HG02885 (cell line): ENCODE measurements at regions not wholly inside any gene's neighbourhood (a gene's known extent, or its start where the extent isn't known, plus 50 kb on each side); places are given as distances from the start of the nearest gene placed in this dataset.

Source experiments
- ATAC-seq: cut with Tn5 transposase; IDR thresholded peaks from one replicate; pipeline ENCODE4 v1.9.1; 2021; ENCODE audit warnings: mild to moderate bottlenecking; ENCODE audit not compliant: unreplicated experiment, poor library complexity

DNA sequence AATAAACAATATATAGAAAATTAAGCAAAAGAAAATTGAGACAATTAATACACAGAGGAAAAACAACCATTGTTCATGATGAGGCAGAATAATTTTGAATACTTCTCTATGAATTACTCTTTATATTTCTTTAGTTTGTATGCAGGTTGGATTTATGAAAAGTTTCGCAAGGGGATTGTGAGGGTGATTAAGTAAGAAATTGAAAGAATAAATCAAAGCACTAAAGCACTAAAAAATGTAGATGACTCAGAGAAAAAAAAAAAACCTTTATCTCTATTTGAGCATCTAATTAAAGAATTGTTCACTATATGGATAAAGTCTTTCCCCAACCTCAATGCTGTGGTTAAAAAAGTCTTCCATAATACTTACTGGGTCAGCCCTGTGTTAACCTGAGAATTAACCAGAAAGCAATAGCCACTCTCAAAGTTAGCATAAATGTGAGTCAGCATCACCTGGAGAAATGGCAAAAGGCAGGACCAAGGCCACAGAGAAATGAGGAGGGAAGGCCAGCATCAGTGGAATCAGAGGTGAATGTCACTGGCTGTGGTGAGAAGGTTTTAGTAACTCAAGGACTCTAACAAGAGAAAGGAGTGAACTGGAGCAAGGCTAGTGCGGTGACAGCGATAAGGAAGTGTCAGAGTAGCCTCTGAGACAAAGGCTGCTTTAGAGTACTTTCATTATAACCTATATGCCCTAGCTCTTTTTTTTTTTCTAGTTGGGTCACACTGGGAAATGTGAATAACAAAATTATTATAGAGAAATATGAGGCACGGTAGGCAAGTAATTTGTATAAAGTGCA, 310.4 kb downstream of the KCNC2 start:
- ATAC-seq: no peak

DNA sequence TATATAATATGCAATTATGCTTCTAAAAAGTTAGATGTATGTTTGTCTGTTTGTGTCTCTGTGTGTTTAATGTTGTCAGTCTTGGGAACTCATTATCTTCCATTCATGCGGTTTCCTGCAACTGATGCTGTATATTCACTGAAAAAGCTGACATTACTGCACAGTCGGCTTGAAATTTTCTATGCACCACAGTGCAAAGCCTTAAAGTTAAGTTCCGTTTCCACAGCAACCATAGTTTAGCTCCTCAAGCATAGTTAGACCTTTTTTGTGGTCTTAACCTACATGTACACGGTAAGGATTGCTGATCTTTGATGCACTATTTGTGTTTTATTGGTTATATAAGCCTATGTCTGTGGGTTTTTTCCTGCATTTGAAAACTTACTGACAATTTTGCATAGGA, 309.4 kb downstream of the KCNC2 start:
- ATAC-seq: no peak

DNA sequence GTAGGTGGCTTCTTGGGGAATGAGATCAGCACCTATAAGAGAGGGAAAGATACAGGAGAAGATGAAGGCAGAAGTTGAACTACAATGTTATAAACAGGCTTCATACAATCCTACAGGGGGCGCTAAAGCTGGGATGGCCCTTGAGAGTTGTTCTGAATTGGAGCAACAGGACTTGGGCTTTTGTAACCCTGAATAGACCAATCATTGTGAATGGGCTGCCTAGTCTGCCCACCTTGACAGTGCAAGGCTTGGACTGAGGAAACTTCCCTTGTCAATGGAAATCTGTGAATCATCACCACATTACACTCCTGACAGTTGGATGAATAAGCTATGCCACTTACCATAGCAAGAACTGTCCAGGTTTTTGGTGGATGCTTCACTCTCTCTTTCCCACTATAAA, 306.1 kb downstream of the KCNC2 start:
- no peak for ATAC-seq

DNA sequence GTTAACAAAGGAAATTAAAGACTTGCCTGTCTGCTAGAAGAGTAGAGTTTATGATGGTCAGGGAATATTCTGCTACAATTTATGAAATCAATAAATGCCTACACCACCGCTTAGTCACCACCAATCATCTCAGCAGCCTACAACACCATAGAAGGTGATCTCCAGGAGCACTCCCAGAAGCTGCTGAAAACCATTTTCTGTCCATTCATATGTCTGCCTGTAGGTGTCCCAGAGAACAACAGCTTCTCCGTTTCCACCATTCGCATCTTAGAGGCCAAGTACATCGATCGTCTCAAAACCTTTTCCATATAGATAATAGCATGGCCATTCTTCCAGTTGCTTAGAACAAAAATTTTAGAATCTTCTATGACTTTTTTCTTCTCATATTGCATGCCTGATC, 303.4 kb downstream of the KCNC2 start:
- ATAC-seq: no peak

DNA sequence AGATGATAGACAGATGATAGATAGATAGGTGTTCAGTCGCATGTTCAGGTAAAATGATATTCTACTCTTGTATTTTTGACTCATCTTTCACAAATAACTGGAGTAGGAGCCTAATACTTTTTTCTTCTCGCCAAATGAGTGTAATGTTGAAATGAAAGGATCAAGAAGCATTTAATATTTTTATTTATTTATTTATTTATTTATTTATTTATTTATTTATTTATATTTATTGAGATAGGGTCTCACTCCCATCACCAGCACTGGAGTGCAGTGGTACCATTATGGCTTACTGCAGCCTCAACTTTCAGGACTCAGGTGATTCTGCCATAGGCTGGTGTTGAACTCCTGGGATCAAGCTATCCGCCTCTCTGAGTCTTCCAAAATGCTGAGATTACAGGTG, 298.8 kb downstream of the KCNC2 start:
- ATAC-seq: no peak

DNA sequence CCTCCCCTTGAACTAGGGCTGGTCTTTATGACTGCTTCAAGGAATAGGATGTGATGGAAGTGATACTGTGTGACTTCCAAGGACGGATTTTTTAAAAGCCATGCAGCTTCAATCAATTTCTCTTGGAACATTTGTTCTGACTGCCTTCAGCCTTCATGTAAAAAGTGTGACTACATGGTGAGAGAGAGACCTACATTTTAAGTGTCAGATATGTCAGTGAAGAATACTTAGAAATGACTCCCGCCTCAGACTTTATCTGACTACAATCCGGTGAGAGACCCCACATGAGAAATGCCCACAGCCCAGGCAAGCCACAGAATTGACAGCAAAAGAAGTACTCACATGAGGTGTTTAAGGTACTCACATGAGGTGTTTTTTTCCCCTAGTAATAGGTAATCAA, 295.3 kb downstream of the KCNC2 start:
- no peak for ATAC-seq

DNA sequence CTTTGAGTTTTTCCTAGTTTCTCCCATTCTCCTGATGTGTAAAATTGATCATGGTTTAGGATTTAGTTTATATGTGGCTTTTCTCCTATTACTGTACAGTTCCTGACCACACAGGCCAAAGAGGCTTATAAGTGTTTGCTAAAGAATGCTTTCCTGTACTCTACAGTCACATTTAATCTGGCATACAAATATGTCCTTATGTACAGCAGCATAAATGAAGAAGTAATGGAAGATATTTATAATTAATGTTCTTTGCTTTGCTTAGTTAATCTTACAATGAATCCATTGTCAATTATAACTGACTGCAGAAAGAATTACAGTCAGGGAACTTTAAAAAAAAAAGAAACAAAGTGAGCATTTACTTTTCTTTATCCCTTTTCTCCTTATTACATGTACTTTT, 293.9 kb downstream of the KCNC2 start:
- ATAC-seq: no peak

DNA sequence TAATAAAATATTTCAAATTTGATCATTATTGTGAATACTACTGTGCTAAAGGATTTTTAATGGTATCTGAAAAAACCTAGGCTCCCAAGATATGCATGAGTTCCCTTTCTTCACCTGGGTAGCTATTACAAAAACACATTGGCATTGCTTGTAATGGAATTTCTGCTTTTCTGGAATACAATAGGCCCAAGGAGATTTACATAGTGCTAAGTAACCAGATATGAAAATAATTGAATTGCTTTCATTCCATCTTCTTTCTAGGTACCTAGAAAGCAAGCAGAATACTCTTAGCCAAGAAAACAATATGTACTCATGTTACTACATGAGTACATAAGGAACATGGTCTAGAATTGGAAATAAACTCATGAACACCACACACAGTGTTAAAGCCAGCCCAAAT, 291.9 kb downstream of the KCNC2 start:
- no peak for ATAC-seq

DNA sequence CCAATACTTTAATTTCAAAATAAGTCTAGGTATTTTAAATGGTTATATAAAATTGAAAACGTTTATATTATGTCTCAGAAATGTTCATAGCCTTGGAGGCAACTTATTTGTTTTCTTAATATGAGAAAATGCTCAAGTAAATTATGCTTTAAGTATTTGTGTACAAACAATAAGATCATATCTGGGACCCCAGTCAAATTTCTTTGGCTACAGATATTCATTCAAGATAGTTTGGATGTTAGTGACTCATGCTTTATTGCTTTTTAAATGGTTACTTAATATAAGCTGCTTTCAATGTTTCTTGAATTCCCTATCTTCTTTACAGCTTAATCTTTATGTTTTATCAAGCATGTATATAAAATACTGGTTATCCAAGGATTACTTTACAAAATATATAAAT, 291.3 kb downstream of the KCNC2 start:
- ATAC-seq: no peak

DNA sequence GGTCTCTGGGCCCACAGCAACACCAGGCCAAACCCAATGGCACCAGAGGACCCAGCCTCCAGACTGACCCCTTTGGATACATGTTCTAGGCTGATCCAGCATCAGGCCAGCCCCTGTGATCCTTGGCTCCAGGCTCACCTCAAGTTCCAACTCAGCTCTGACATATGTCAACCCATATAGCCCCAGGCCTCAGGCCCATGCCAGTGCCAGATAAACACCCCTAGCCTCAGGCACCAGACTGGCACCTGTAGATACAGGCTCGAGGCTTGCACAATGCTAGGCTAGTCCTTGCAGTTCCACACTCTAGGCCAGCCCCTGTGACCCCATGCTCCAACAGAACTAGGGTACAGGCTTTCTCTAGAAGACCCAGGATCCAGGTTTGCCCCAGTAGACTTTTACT, 287.5 kb downstream of the KCNC2 start:
- no peak for ATAC-seq

DNA sequence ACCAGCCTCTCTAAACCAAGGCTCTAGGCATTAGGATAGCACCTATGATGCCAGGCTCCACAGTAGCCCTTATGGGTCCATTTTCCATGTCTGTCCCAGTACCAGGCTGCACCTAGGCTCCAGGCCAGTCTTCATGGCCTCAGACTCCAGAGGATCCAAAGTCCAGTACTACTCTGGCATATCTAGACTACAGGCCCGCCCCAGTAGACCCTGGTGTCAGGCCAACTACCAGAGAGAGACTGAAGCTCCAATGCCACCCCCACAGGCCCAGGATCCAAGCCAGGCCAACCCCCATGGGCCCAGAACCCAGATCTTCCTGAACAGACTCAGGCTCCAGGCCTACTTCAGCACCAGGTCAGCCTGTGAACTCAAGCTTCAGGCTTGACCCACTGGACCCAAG, 287.0 kb downstream of the KCNC2 start:
- ATAC-seq: no peak

DNA sequence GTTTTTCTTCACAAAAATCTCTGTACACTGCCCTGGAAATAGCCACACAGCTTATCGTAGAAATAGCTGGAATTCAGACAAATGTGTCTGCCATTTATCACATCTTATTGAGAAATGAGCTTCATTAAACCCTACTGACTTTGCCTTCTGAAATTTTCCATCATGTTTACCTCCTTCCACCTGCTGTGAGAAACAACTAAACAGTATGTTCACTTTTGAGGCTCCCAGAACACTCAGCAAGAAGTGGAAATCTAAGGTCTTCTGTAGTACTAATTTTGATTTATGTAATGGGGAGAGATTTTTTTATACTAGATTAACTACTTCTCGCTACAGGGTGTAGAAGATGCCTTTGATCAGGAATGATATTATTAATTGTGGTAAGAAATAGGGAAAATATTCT, 268.0 kb downstream of the KCNC2 start:
- no peak for ATAC-seq

DNA sequence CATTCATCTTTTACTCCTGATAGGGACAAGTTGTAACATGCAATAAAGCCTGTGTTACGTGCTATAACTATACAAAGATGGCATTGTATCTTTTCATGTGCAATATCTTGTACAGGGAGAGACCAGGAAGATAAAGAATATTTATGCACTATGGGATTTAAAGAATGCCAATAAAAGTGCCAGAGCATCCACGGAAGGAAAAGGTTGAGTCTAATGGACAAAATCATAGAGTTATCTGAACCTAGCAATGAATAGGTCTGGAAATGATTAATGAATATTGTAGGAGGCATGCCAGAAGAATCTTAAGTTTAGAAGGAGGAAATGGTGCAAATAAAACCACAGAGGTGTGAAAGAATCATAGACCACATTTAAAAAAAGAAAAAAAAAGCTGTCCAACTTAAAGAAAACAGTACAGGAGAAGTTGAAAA, 263.9 kb downstream of the KCNC2 start:
- ATAC-seq: no peak

DNA sequence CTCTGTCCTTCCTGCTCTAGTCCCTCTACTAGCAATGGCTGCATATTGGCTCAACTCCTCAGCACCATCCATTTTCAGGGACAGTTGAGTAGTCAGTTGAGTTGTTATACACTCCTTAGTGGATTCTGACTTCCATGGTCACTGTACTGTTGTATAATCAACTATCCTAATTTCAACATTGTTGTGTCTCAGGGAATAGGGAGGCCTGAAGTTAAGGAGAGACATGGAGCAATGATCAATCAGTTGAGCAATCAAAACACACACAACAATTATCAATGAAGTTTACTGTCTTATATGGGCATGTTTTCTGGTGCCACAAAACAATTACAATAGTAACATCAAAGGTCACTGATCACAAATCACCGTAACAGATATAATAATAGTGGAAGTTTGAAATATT, 255.9 kb downstream of the KCNC2 start:
- no peak for ATAC-seq

DNA sequence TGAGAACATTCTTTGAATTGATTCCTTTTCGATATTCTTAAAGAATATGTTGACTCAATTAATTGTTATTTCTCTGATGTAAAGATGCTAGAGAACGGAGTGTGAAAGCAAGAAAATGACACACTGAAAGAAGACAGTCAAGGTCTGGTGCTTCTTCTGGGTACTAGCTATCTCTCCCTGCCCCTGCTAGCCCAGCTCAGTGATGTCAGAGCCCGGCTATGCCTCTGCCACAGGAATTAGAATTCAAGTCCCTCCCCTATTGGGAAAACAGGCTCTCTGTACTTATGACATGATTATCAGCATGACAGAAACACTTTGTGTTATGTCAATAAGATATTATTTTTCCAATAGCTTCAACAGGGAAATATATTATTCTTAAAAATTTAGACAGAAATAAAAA, 252.4 kb downstream of the KCNC2 start:
- ATAC-seq: no peak

DNA sequence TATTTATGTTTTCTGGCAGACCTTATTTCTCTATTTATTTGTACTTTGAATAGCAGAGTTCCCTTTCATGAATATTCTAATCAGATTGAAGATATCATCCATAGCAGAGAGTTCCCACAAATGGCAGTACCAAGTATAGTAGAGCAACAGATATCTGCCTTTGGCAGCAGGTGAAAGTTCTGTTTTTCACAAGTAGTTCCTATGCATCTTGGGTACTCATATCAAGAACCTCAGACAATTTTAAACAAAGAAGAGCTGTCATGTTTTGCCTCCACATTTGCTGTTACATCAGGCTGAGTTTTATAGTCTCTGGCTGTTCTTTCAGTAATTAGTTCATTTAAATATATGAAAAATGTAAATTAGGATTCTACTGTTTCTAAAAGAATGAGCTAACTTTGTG, 252.0 kb downstream of the KCNC2 start:
- ATAC-seq: no peak

DNA sequence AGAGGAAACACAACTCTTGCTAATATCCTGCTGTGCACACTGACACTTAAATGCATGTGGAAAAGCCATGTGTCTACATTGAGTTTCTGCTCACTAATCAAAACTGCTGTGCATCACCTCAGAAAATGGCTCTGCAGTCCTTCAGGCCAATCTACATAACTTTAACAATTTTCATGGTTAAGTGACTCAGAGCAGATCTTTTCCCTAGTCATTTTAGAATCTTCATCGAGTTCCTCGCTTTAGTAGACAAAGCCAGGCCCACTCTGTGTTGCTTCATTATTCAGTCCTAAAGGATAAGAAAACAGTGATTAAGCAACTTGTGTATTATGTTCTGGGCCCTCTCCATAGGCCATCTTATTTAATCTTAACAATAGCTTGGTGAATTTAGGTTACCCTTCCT, 250.0 kb downstream of the KCNC2 start:
- no peak for ATAC-seq

DNA sequence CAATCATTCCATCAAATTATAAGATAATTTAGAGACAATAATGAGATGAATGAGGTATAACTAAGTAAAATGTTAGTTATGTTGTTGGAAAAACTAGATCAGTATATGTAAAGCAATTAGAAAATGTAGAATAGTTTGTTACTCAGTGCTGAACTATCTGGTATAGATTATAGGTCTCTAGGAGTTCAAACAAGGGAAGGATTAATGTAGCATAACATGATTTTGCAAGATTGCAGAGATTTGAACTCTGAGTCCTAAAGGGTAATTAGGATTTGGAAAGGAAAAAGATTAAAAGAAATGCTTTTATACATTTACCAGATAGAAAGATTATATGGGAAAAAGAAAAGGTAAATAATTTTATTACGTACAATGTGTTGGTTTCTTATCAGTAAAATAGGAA, 246.3 kb downstream of the KCNC2 start:
- no peak for ATAC-seq

DNA sequence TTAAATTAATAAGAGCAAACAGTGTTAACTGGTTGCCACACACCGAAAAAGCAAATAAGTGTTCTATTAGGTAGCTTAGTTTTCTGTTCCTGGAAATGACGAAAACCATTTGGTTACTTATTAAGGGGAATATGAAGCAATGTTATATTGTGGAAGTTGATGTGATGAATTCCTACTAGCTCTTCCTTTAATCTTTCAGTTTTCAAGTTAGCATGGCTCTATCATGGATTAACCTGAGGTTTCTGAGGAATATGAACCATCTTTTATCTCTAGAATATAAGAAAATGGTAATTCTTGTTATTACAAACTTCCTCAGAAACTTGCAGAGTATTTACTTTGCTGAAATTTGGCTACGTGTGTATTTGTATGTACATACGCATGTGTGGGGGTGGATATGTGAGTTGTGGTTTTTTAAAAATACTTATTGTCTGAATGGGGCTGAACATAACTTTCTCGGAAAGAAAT, 245.7 kb downstream of the KCNC2 start:
- ATAC-seq: no peak

DNA sequence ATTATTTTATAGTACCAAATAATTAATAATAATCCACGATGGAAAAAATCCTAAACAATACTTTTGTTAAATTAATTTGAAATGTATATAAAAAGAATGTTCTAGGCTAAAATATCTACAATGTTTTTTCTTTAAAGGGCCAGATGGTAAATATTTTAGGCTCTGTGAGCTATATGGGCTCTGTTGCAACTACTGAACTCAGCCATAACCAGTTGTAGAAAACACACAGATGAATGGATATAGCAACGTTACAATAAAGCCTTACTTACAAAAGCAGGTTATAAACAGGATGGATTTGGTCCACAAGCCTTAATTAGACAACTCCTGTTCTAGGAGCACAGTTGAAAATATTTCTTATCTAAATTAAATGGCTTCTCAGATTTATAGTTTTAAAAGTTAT, 245.2 kb downstream of the KCNC2 start:
- ATAC-seq: no peak

DNA sequence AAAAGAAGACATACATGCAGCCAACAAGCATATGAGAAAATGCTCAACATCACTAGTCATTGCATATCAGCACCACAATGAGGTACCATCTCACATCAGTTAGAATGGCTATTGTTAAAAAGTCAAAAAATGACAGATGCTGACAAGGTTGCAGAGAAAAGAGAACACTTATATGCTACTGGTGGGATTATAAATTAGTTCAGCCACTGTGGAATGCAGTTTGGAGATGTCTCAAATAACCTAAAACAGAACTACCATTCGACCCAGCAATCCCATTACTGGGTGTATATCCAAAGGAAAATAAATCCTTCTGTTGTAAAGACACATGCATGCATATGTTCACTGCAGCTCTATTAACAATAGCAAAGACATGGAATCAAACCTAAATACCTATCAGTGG, 238.4 kb downstream of the KCNC2 start:
- ATAC-seq: no peak

DNA sequence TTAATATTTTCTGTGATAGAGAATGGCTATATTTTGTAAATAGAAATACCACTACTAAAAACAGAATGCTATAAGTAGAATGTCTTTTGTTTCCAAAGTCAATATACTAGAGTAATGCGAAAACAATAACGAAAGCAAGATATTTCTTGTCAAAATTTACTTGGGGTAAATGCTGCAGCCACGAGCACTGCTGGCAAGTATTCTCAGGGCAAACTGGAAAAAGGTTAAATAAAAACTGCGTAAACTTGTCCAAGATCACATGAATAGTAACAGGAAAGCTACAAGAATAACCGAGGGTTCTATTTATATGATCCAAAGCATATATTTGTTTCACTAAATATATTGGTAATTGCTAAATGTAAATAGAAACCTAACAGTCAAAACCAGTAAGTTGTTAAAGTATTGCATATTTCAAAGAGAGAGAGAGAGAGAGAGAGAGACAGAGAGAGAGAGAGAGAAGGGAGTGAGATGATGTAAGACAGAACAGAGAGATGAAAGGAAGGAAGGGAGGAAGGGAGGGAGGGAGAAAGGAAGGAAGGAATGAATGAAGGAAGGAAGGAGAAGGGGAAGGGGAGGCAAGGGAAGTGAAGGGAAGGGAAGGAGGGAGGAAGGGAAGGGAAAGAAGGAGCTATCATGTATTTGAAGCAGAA, 231.7 kb downstream of the KCNC2 start:
- ATAC-seq: no peak
